ENCODE measurements at regions not wholly inside any gene's neighbourhood (a gene's known extent, or its start where the extent isn't known, plus 50 kb on each side); places are given as distances from the start of the nearest gene placed in this dataset.

GRCh38 chr11:79520086-79520485 lies 79.3 kb upstream of the TENM4 start (continued):
- no peak for TF ChIP-seq HSF1 (IDR thresholded peaks at IDR 0.05; ENCODE audit: low read depth, low read length)
- no peak for TF ChIP-seq CHD1 (IDR thresholded peaks at IDR 0.05; ENCODE audit: low read depth, low read length)
- TF ChIP-seq PBX3 (IDR thresholded peaks at IDR 0.05; ENCODE audit: insufficient replicate concordance, low read depth, low read length) = no peak

GRCh38 chr11:79515781-79516180 lies 75.0 kb upstream of the TENM4 start:
- 0% methylated on average over 1 of the region's 1 CpG for WGBS (ENCODE audit: insufficient coverage, insufficient replicate concordance, low lambda C conversion rate, missing lambda C conversion rate)
- SMC1A ChIA-PET (ENCODE audit: uncharacterized antibody, unreplicated experiment) = no interaction called here
- in situ Hi-C loops (cut with MboI) = no loop called here
- Histone ChIP-seq H3K9ac (ENCODE audit: control insufficient read depth, insufficient read depth, low read length) (no peak overlapping the region), H4K20me1 (ENCODE audit: control insufficient read depth, insufficient read depth) (no peaks in the 10 kb centered on the region), H3K4me2 (ENCODE audit: control insufficient read depth, insufficient read depth) (no peak overlapping the region), H3K27ac (ENCODE audit: control insufficient read depth, insufficient read depth) (no peak overlapping the region), H3K4me3 (no peak overlapping the region), H3K36me3 (ENCODE audit: control insufficient read depth in 2 of 2, insufficient read depth in 2 of 2, low read length in 1 of 2) (no peaks in the 10 kb centered on the region), H3K4me1 (ENCODE audit: control insufficient read depth, insufficient read depth, low read length) (no peaks in the 10 kb centered on the region), H3K27me3 (replicated peaks in 1 of 2; ENCODE audit: control insufficient read depth in 2 of 2, insufficient read depth in 2 of 2, low read length in 1 of 2) (no peaks in the 10 kb centered on the region), H3K9me3 (replicated peaks; ENCODE audit: control insufficient read depth, insufficient read depth, low read length) (no peaks in the 10 kb centered on the region), H2AFZ (ENCODE audit: control insufficient read depth, low read depth, low read length) (no peak overlapping the region), H3K79me2 (ENCODE audit: control insufficient read depth, insufficient read depth, low read length) (no peaks in the 10 kb centered on the region)
- RAD21 ChIA-PET (ENCODE audit: unreplicated experiment) = no interaction called here
- POLR2A ChIA-PET = no interaction called here
- intact Hi-C loops (cut with micrococcal nuclease; ENCODE audit: unreplicated experiment) = no loop called here
- no peak for DNase-seq (ENCODE audit: low read depth, low spot score)
- no peak for ATAC-seq
- CTCF ChIA-PET = interaction anchor here (1.0 kb wide), 1 partner anchor 12 kb away, joined by 3 read pairs; no protein-coding TSS in a partner anchor
- BruUV-seq (replicated peaks) = no TSS peak
- FAIRE-seq = no peak
- no peak for TF ChIP-seq ZNF207 (IDR thresholded peaks at IDR 0.05; ENCODE audit: borderline replicate concordance)
- no peak for TF ChIP-seq CBX3 (IDR thresholded peaks at IDR 0.05; ENCODE audit: borderline replicate concordance, low read depth)
- no peak for TF ChIP-seq ZBTB4 (CRISPR knock-in tag; IDR thresholded peaks at IDR 0.05)
- no peak for TF ChIP-seq SMAD5 (IDR thresholded peaks at IDR 0.05; ENCODE audit: low read depth)
- no peak for TF ChIP-seq CEBPB (IDR thresholded peaks at IDR 0.05; ENCODE audit: borderline replicate concordance in 1 of 2, low read depth in 2 of 2, low read length in 2 of 2)
- no peak for TF ChIP-seq RB1 (IDR thresholded peaks at IDR 0.05; ENCODE audit: borderline replicate concordance)
- no peak for TF ChIP-seq BRCA1 (IDR thresholded peaks at IDR 0.05; ENCODE audit: low read depth, low read length)
- TF ChIP-seq PML (IDR thresholded peaks at IDR 0.05; ENCODE audit: low read length) = no peak
- TF ChIP-seq RAD51 (IDR thresholded peaks at IDR 0.05) = no peak
- no peak for TF ChIP-seq CTCF (IDR thresholded peaks at IDR 0.05 in 2 of 3, conservative IDR thresholded peaks at IDR 0.05 in 1 of 3; ENCODE audit: control insufficient read depth in 2 of 3, extremely low read depth in 1 of 3, insufficient read depth in 1 of 3, low read depth in 3 of 3, low read length in 3 of 3)
- no peak for TF ChIP-seq IKZF2 (IDR thresholded peaks at IDR 0.05)
- no peak for TF ChIP-seq NRF1 (conservative IDR thresholded peaks at IDR 0.05; ENCODE audit: low read depth, low read length)
